HG03175 (cell line): ENCODE measurements at regions not wholly inside any gene's neighbourhood (a gene's known extent, or its start where the extent isn't known, plus 50 kb on each side); places are given as distances from the start of the nearest gene placed in this dataset.

Experiments
- ATAC-seq: cut with Tn5 transposase; IDR thresholded peaks from one replicate; pipeline ENCODE4 v1.9.1; 2021; ENCODE audit warnings: mild to moderate bottlenecking, moderate library complexity; ENCODE audit not compliant: unreplicated experiment

- no peak for ATAC-seq
Measured at GRCh38 chr20:58162986-58163385, 65.5 kb downstream of the ANKRD60 start.

DNA sequence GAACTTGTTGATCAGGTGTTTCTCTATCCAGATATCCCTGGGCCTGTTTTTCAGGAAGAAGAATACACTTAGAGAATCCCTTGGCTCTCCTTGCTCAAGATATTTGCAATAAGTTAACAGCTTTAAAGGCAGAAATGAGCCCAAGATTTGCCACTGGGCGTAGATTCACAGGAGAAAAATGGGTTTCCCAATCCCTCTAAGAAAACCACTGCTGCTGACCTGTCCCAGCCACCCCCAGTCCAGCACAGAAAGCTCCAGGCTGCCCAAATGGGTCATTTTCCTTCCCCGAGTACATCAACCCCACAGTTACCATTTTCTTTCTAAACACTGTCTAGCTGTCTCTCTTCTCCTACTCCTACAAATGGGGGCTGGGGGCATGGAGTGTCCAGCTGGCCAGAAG is 67.3 kb downstream of the ANKRD60 start:
- ATAC-seq = no peak

DNA sequence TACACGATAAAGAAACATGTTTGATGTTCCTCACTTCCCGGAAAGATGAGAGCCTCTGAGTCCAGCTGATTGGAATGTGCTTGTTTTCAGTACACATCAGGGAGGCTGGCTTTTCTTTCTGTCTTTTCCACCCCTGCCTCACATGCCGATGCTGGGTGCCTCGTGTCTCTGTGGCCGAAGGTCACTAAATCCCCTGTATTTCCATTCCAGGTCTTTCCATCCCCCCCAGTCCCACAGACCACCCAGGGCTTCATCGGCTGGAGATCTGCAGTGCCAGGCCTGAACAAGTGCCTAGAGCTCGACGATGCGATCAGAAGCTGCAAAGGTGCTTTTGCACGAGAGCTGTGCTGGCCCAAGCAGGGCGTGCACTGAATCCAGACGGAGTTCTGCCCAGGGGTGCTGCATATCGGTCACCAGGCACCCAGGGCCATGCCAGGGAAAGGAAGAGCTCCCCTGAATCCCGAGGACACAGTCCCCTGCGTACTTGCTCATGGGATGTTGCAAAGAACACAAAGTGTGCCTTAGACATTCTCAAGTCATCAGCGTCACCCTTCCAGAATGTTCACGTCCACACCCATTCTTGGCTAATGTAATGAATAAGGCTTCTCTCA is 67.9 kb downstream of the ANKRD60 start:
- ATAC-seq = no peak

GRCh38 chr20:58155148-58155925 is 73.1 kb downstream of the ANKRD60 start:
- ATAC-seq = no peak

DNA sequence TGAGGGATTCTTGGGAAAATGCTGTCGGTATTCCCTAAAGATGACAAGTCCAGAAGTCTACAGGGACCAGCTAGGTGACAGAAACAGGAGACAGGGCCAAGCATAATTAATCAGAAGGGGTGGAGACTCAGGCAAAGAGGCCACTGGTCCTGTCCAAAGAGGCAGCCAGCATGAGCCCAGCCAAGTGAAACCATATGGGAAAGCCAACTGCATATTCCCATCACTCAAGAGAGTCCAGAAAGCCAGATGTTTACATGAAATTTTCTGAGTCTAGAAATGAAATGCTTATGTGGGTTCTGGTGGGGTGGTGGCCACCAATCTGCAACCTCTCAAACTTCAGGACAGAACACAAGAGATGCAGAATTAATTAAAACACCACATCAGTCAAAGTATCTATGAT is 74.3 kb downstream of the ANKRD60 start:
- ATAC-seq = no peak

DNA sequence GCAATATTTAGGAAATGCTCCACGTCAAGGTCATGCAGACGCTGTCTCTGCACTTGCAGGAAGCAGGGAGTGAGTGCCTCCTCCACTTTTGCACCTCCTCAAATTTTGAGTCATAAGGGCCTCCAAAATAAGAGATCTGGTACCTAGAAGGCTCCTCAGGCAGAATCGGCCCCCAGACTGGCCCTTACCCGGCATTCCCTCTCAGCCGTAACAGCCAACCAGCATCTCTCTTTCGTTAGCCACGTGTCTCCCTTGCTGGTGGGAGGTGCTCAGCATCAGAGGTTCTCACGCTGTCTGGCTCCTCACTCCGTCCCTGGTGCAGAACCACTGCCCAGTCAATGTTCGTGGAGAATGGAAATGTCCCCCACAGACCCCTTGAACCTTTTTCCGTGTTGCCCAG is 75.3 kb downstream of the ANKRD60 start:
- no peak for ATAC-seq

GRCh38 chr20:58150772-58151171 is 77.7 kb downstream of the ANKRD60 start:
- ATAC-seq = no peak

DNA sequence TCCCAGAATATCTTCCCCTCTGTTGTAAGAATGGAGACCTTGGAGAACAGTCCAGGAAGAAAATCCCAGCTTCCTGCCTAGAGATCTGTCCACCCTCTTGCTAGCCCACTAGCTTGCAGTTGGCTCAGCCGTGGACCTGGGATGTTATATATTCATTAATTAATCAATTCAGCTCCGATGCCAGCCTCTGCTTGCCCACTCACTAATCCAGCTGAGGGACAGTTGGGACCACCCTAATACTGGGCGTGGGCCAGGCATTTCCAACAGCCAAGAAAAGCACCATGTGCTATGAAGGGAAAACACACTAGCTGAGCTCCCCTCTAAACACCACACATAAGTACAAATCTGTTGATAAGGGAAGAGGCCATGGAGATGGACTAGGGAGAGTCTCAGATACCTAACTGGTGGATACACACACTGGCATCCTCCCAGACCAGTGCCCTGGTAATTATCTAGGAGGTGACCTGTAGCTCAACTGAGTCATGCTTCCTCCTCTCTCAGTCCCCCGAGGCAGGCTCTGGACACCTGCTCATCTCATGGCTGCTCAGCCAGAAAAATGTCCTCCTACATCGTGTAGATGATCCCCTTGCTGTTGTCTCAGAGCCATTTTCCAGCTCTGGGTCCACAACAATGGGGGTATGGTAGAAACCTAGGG is 78.9 kb downstream of the ANKRD60 start:
- no peak for ATAC-seq

DNA sequence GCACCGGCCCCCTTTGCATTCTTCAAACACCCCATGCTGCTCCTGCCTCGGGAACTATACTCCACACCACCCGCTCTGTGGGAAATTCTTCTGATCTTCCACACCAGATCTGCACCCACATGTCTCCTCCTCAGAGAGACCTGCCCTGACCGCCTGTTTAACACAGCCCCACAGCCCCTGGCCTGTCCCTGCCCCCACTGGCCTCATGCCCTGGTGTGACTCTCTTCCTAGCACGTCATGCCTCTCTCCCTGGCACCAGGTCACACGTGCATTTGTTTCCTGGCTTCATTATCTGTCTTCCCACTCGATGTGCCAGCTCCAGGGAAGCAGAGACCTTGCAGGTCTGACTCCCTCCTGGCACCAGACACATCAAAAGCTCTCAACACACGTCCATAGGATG is 79.6 kb downstream of the ANKRD60 start:
- ATAC-seq = no peak

- ATAC-seq = no peak
Measured at GRCh38 chr20:58147628-58148370, 80.7 kb downstream of the ANKRD60 start.

GRCh38 chr20:58146746-58147140 is 81.7 kb downstream of the ANKRD60 start:
- ATAC-seq = no peak

DNA sequence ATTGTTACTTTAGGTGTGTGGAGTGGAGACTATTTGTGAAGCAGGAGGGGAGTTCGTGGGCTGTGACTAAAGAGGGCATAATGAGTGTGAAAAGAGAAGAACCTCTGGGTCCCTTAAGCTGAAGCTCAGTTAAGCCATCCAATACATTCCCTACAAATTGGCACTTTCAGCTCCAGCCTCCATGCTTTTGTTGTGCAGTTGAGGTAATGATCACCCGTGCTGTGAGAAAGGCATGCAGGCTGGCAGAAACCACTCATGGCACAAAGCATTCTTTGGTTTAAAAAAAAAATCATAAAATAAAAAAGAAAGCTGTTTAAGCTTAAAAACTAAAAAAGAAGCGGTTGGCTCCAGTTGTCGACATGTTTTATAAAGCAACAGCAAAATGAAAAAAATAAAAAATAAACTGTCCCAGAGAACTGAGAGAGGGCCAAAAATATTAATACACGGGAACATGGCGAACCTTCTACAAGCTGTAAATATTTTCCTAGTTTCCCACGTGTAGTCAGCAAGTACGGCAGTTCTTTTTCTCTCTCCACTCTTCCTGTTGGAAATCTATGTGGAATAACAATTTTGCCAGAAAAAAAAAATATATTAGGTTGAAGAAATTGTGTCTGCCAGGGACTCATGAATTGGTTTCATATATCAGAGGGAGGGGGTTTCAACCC is 82.2 kb downstream of the ANKRD60 start:
- ATAC-seq = no peak

DNA sequence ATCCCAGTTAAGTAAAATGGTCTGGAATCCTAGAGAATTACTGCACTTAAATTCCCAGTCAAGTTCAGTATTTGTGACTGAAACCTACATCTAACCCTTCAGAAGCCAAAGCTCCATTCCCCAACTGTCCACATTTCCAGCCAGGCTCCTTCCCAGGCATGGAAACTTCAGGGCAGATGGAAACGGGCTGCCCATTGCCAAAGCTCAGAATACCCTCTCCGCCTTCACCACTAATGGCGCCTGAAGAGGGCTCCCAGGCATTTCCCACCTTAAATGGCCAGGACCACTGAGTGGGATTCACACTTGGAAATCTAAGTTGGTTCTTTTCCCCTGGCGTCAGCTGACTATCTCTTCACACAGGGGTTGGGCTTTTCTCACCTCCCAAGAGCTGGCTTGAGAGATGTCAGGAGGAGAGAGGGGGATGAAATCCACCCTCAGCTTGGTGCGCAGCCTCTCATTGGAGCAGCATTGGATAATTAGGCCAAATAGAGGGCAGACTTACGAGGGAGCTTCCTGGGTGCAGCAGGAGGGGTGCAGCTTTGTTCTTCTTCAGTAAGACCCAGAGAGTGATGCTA is 82.9 kb downstream of the ANKRD60 start:
- no peak for ATAC-seq

DNA sequence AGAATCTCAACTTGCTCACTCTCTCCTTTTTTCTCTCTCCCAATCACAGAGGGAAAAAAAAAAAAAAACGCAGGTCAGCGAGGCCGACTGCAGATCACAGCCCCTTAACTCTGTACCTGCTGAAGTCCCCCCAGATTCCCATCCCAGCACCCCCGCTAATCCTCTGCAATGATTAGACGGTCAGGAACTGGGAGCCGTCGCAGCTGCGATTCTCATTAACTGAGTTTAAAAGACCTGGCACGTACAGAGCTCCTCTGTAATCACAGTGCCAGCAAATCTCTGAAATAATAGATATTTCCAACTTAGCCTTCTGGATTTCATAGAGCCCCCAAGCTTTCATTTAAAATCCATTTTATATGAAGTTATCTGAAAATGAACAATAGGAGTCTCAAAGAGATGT is 84.4 kb downstream of the ANKRD60 start:
- no peak for ATAC-seq

DNA sequence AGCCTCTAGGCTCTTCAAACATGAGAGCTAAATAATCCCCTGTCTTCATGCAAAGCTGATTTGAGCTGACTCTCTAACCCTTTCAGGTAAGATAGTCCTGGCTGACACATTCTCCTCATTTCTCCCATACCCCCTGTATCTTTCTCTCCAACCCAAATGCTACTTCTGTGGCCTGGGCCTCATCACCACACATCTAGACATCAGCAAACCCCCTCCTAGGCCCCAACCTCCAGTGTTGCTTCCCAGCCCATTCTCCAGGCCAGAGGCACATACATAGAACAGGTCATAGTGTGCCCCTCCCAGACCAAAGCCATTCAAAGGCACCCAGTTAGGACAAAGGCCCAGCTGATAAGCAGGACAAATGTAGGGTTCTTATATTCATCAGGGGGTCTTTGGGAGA is 84.9 kb downstream of the ANKRD60 start:
- no peak for ATAC-seq

DNA sequence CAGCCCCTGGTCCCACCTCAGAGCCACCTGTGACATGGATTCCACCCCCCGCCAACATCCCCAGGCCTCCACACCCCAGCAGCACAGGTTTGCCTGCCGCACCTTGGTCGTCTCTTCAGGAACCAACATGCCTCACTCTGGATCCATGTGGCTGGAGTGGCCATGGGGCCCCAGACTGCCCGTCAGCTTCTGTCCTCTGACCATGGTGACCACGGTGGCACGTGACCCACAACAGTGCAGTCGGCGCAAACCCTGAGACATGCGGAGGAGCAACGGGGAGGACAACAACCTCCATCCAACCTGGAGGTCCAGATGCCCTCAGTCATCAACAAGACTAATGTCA is 85.6 kb downstream of the ANKRD60 start:
- no peak for ATAC-seq

DNA sequence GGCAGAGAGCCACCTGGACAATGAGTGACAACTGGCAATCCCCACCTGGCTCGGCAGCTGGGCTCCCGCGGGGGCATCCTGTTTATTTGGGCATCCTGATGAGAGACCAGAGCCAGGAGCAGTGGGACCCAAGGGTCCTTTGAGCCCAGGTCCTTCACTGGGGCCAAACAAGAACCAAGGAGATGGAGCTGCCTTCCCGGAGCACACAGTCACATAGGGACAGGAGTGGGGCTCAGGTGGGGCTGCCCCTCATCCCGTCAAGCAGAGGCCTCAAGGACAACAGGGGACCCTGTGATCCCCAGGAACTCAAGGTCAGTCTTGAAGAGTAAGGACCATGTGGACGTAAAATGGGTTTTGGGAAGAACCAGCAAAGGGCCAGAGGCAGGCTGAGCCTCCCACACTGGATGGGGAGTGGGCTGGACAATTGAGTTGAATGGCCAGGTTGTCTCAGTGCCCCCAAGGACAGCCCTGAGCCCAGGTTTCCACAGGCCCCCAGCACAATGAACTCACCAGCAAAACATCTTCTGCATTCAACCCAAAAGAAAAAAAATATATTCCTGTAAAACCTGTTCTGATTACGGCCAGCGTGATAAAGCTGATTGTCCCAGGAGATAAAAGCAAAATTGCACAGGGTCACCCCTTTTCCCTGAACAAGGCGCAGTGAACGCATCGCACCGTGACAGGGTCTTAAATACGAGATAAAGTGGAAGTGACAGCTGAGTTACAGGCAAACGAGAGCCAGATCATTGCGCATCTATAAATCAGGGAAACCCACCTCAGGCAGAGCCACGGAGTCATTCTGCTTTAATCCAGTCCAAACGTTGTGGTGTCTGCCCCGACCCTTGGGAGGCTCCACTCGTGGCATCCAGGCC is 86.2 kb downstream of the ANKRD60 start:
- ATAC-seq = no peak

DNA sequence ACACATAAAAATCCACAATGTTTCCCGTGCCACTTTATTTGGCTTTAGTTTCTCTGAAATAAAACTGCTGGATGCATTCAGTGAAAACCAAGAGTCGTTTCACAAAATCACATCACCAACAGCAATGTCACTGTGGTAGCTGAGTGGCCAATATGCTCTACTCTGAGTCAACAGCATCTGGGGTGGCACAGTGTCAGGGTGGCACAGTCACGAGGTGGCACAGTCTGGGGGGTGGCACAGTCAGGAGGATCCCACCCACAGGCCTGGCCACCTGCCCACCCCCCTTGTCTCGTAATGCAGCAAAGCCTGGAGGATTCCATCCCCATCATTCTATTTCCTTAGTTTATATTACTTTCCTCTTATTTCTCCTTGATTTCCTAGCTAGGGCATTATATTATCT is 87.0 kb downstream of the ANKRD60 start:
- ATAC-seq = no peak

DNA sequence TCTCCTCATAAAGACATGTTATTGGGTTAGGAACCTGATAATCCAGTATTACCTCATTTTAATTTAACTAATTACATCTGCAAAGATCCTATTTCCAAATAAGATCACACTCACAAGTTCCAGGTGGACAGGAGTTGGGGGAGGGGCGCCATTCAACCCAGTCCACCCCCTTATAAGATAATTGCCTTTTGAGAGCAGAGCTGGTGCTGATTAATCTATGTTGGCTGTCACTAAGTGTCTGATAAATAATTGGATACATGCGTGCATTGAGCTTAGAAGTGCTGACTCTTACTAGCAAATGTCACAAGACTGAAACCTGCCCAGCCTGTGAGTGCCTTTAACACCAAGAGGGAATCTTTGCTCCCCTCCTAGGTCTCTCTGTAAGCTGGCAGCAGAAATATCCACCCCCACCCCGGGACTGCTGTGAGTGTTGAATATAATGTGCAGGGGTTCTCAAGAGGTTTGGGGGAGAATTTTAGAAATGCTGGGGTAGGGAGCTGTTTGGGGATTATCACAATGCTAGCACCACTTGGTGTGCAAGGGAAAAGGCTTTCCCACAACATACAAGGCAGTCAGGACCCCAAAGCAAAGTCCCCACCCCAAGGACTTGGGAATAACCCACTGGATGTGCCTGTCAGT is 87.5 kb downstream of the ANKRD60 start:
- ATAC-seq = no peak
